NCI-H69 (cell line): ENCODE measurements at regions not wholly inside any gene's neighbourhood (a gene's known extent, or its start where the extent isn't known, plus 50 kb on each side); places are given as distances from the start of the nearest gene placed in this dataset.

Source experiments
- DNase-seq: peaks from one replicate; lab custom pipeline; 2025; lab: John Stamatoyannopoulos, UW

DNA sequence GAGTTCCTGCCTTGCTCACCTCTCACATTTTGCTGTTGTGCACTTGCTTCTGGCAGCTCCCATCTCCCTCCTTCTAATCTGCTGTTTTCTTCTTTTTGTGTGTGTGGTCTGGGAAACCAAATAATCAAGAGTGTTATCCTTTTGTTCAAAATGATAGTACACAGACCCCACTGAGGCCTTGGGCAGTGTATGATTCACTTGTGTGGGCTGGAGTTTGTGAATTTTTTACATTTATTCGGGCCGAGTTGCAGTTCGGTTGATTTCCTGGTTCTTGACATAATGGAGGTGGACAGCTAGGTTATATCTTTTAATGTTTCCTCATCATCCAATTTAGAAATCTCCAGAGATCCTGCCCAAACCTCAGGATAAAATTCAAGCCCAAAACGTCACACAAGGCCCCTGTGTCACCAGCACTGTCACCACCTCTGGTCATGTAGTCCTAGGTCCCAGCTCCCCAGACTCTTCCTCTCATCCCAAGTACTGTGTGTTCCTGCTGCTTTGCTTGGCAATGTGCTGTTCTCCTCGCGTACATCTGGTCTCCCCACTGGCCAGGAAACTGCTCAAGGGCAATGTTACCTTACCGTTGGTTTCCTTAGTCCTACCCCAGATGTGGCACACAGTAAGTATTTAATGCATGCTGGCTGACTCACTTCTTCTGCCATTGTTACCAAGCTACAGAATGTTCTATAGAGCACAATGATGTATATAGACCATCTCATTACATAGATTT, 55.7 kb upstream of the PHACTR2 start:
- DNase-seq: no peak

DNA sequence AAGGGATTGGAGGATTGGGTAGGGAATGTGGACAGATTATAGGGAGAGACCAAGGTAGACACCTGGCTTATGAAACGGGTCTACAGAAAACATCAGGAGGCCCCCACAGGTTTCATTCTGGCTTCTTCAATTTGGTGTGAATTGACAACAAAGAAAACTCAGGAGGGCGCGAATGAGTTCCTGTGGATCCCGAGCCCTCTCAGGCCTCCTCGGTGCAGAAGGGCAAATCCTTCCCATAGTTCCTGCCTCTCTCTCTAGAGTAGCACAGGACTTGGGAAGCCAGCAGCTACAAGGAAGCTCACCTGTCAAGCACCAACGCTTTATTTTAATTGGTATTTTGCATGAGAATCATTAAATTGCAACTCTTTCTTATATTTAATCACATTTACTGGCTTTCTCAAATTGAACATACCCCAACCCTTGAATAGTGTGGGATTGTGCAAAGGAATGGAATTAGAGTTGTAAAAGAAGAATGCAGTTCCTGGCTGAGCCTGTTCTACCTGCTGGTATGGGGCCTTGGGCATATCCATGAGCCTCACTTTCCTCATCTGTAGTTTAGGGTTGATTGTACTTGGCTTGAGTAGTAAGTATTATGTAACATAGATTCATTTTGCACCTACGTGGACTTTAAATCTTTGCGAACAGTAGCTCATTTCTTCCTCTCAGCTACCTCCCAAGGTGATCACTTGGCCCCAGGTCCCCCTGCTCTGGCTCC, 56.4 kb upstream of the PHACTR2 start:
- DNase-seq: no peak

DNA sequence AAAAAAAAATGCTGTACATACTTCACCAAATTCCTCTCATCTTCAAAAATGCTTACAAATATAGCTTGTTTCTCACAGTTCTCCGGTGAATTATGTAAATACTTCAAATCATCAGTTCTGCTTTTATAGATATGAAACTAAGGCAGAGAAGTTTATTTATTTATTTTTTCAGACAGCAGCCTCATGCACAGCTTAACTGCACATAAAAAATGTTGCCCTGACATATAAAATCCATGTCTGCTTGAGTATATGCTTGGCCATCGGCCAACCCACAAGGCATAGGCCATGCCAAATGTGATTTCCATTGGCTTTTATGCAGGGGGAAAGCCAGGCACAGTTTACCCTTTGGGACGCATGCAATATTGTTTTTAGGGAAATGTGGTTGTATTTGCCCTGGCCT, 57.3 kb upstream of the PHACTR2 start:
- DNase-seq: peak; percentile 36

DNA sequence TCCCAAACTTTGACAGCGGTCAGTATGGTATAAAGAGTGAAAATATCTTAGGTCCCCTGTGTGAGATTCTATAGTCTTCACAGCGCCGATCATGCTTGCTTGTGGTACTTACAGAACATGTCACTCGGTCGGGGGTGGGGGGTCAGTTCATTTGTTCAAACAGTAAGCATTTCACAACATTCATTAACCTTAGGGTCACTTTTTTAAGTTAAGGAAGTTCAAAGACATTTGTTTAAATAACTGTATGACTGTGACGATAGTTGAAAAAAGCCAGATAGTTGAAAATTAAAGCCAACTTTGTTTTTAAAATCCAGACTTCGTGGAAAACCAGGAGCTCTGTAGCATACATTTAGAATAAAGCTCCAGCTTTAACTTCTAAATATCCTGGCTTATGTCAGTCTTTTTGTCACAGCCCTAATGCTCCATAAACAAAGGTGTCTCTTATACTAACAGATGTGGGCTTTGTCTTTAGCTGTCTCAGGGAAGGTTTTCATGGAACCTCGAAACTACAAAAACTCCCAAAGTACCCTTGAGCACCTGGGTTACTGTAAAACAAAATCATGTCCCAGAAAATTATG, 57.9 kb upstream of the PHACTR2 start:
- peak; percentile 36 for DNase-seq

DNA sequence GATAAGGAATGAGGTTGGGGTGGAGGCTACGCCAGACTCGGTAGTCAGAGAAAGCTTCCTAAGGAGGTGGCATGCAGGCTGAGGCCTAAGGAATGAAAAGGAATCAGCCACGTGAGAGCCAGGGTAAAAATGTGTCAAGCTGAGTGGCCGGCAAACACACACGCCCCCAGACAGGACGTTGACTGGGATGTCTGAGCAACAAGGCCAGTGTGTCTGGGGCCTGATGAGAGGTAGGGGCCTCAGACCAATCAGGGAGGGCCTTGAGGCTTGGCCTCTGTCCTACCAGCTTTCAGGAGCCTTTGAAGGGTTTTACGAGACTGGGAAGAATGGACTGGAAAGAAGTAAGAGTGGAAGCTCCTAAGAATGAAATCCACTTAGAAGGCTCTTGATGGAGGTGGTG, 61.0 kb upstream of the PHACTR2 start:
- DNase-seq: no peak

DNA sequence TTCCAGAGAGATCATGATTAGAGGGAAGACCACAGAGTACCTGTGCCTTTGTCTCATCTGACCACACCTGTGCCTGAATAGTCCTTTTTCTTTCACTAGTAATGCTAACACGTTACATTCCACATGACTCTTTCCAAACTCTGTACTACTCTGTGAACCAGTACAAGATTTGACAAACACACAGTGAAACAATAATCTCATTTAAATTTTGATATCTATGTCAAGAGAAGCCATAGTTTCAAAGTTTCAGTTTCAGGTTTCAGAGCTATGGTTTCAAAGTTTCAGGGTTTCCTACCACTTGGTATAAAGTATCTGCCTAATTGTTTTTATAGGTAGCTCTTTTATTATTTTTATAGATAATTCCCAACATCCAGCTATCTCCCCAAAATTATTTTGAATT, 62.0 kb upstream of the PHACTR2 start:
- DNase-seq: no peak

DNA sequence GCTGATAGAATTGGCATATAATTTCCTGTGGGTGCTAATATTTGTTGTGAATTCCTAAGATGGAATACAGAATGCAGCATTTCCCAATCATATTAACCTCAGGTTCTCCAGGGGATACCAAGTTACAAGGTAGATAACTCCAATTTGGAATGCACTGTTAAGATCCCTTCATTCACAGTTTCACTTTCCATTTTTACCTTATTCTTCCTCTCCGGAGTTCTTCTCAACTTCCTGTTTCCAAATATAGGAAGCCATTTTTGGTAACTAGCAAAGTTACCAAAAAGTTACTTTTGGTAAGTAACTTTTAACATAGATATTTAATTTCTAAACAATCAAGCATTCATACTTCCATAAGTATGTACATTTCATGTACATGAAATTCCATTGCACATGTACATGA, 63.5 kb upstream of the PHACTR2 start:
- no peak for DNase-seq

DNA sequence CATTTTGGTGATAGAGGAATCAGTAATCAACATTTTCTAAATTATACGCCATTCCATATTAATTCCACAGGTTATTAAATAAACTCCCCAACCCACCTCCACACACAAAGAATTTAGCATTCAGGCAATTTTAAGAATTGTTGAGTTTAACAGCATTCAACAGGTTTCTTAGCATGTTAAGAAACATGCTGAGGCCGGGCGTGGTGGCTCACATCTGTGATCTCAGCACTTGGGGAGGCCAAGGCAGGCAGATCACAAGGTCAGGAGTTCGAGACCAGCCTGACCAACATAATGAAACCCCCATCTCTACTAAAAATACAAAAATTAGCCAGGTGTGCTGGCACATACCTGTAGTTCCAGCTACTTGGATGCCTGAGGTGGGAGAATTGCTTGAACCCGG, 64.0 kb upstream of the PHACTR2 start:
- no peak for DNase-seq

DNA sequence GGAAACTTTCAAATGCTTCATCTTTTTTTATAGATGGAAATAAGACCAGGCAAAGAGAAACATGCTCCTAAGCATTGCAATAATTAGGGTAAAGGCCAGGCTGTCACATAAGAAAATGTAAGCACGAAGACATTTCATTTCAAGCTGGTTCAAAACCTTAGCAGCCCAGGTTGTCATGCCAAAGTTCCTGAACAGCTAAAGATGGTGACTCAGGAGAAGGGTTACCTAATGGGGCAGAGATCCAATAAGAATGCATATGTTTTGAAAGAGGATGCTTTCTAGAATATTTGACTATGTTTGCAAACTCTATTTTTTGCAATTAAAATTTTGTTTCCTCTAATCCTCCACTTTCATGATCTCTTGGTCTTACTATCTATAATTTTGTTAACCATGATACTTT, 65.6 kb upstream of the PHACTR2 start:
- DNase-seq: no peak

DNA sequence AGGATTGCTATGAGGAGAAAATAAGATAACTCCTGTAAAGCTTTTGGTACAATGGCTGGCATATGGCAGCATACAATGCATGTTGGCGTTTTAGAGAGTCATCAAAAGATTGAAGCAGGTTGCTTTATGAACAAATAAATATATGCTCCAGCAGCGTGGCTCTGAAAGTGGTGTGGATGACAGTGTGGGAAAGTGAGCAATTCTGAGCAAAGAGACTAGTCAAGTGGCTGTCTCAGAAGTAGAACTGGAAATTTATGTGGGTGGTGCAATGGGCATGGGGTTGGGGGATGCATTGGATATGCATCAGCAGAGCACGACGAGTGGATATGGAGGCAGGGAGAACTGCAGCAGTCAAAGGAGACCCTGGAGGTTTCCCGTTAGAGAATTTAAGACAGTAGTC, 66.2 kb upstream of the PHACTR2 start:
- no peak for DNase-seq

DNA sequence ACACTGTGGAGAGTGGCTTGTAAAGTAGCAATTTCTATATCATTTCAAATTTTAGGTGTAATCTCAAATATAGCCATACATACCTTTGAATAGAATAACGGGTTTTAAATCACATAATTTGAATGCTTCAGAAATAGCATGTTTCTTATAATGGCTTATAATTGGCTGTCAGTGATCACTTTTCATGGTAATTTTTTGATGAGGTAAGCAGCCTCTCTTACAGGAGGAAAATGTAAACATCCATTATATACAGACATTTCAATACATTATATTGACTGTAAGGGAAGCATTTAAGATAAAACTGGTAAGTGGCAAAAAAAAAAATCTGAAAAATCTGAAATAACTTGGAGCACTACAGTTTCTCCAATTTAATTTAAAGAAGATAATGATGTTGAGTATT, 67.8 kb upstream of the PHACTR2 start:
- peak; percentile 21 for DNase-seq

DNA sequence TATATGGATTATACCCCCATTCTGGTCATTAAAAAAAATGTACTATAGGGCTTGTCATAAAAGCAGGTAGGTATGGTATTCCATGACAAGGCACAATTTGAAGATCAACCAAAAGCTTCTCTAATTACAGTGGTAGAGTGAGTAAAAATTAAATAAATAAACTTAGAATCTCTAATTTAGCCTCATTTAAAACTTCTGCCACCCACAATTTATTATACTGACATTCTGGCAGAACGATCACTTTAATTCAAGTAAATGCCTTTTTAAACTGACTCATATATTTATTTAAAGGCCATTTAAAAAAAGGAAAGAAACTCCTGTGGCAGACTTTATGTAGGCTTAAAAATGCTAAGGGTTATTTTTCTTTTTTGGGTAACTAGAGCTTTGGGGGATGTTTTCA, 68.3 kb upstream of the PHACTR2 start:
- peak; percentile 33 for DNase-seq

DNA sequence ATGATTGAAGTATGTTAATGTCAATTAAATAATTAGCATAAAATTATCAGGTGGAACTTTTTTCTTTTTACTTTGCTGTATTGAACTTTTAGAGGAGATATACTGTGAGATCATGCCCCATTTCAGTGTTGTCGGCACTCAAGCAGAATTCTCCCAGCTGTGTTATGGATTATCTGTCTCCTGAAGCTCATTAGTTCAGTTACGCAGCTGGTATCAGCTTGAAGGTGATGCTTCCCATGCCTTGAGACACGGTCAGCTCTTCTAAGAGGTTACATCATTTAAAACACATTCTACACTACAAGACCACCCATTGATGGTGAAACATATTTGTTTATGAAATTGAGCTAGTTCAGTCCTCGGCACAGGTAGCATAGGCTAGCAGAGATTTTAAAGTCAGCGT, 68.9 kb upstream of the PHACTR2 start:
- DNase-seq: peak; percentile 33

DNA sequence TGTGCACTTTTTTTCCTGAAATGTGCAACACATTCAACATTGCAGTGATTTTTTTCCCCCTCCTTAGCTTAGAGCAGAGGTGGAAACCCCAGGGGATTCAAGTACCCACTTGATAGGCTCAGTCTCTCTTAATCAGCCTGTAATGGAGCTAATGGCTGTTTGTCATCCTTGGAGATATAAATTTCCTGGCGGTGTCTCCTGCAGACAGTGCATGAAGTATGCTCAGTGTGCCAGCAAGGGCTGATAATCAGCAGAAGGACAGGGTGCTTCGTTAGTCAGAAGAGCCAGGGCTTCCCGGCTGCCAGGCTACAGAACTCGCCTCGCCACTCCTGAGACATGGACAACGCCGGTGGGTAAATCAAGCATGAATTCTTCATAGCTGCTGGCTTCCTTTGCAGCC, 69.8 kb upstream of the PHACTR2 start:
- peak; percentile 89 for DNase-seq

DNA sequence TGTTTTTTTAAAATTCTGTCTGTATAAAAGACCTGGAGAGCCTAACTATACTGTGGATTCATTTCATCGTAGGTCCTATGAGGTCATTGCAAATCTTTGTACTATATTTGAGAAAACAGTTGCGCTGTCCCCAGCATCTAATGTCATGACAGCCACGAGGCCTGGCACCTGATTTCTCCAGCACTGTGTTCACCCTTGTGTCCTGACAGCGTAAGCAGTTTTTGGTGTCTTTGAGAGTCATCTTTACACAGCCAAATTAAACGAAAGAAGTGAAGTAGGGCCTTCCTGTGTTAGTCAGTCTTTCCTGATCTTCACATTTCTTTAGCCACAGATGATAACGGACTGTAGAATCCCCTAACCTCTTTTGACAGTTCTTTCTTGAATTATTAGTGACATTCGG, 70.6 kb upstream of the PHACTR2 start:
- no peak for DNase-seq

DNA sequence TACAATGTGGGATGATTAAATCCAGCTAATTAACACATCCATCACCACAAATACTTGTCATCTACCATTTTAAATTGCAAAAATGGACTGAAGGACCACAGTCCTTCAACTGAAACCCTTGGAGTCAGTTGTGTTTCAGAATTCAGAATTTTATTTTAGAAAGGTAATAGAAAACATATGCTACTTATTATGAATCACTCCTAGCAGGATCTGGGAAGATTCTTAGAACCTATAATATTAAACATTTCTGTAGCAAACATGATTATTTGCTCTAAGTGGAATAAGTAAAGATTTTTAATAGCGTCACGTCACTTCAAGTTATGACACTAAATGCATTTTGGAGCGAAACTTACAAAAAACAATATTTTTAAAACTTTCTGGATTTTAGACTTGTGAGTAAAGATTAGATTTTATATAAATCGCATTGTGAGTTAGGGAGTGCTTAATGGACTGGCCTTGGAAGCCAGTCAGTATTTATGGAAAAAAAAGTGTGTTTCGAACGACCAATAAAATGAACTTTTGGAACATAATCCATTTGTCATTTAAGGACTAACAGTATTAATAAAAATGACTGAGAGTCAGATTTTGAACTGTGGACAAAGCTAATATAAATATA, 71.8 kb upstream of the PHACTR2 start:
- DNase-seq: no peak

DNA sequence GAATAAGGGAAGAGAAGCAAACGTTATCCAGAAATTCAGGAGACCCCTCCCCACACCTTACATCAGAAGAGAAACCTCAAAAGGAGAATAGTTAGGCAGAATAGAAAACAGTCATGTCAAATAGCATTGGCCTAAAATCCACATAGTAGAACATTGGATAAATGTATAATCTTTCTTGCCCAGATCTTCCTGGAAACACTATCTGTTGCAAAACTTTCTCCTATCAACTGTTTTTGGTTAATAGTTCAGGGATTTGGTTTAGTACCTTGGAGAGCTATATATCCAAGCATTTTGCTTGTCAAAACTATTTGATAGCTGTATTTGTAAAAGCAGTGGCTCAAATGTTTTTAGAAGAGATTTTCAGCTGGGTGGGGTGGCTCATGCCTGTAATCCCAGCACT, 74.3 kb upstream of the PHACTR2 start:
- DNase-seq: no peak

DNA sequence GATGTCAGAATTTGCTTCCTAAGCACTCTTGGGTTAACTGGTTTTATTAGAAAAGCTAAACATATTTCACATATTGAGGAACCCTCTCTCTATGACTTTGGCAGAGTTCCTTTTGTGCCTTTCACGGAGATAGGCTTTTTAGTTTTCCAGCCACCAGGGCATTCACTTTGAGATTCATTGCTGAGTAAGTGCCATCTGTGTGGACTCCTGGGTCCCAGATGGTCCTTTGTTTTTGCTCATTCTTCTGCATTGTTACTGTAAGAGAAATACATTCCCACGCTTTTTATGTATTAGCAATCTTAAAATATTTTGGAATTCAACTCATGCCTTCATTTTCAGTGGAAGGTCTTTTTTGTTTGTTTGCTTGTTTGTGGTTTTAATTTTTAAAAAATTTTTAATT, 76.3 kb upstream of the PHACTR2 start:
- DNase-seq: peak; percentile 76

DNA sequence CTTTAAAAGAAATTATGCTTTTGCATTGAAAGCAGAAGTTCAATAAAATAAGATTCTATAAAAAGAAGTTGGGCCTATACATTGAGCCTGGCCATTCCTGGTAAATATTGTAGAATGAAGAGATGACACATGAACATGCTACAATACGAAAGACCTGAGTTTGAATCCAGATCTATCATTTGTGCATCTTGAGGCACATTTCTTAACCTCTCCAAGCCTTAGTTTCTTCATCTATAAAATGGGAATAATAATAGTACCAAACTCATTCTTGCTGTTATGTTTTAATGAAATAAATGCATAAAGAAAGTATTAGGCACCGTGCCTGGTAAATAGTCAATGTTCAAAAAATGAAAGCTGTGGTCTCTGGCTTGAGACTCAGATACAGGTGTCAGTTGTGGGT, 76.9 kb upstream of the PHACTR2 start:
- no peak for DNase-seq

DNA sequence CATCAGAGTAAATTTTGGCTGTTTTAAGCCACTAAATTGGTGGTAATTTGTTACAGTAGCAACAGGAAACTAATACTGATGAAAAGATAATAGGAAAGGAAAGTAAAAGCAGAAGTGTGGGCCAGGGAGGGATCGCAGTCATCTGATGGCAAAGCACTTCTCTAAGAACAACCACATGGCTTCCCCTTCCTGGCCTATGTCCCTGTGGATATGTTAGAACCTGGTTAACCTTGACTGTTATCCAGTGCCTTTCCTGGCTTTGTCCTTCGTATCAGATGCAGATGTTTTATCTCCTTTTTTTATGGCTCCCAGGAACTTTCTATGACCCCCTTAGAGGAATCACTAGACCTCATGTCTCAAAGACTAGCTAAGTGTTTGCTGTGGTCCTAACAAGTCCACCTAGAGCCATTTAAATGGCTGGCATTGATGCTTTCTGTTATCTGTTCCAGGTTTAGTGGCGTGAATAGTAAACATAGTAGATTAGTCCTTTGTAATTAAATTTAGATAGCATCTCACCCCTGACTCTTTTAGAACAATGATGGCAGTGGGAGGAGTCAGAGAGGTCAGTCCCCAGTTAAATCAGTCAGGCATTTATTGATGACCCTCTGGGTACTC, 79.2 kb upstream of the PHACTR2 start:
- DNase-seq: no peak

DNA sequence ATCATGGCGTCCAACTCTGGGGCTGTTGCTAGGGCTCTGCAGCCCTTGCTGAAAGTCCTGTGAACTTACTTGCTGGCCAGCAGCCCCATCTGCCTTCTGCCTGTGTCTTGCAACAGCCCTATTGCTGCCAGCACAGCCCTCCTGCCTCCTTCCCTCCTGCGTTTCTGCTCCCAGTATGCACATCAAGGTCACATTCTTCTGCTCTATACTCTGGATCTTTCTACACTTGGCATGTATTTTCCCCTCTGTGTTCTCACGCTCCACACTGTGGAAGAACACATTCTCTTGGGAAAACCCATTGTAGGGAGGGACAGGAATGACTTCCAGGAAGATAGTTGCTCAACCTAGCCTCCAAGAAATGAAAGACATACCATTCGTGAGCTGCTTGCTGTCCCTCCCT, 80.9 kb upstream of the PHACTR2 start:
- DNase-seq: no peak

DNA sequence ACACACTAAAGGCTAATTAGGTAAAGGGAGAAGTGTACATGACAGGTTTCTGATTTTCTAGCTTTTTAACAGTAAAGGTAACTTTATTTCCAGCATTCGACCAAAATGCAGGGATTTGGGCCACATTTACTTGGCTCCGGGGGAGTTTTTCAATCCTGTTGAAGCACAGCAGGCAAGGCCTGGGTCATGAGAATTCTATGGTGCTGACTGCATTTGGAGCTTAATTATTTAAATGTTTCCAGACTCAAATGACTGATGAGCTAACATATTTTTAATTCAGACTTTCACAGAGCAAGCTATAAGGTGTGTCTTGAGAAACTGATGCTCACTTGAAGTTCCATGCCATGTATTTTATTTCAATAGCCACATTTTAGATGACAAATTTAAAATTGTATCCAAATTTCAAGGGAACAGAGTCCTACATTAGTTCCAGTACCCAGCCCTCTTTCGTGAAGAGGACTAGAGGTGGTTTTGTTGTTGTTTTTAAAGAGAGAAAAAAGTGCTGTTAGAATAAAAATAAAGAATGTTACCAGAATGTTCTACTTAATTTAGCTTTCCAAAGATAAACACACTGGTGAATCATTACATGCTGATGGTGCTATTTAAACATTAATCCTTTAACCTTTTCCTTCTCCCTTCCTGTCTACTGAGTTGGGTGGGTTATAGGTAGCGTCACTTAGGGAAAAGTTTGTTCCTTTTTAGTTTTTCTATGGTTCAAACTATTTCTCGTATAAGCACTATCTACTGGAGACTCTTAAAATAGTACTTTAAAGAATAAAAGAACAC, 82.3 kb upstream of the PHACTR2 start:
- DNase-seq: no peak
